GM21825 (cell line): ENCODE measurements at regions not wholly inside any gene's neighbourhood (a gene's known extent, or its start where the extent isn't known, plus 50 kb on each side); places are given as distances from the start of the nearest gene placed in this dataset.

Experiments
- ATAC-seq: cut with Tn5 transposase; IDR thresholded peaks from one replicate; pipeline ENCODE4 v1.9.1; 2021; ENCODE audit warnings: mild to moderate bottlenecking, moderate library complexity; ENCODE audit not compliant: unreplicated experiment

GRCh38 chr10:78184851-78185692 lies 151.4 kb downstream of the RPS24 start:
- no peak for ATAC-seq

- ATAC-seq: no peak
Observed at GRCh38 chr10:78185693-78186055, 152.0 kb downstream of the RPS24 start.

GRCh38 chr10:78186572-78186971 lies 152.9 kb downstream of the RPS24 start:
- ATAC-seq: no peak

- no peak for ATAC-seq
Observed at GRCh38 chr10:78187371-78187770, 153.7 kb downstream of the RPS24 start.

- no peak for ATAC-seq
Observed at GRCh38 chr10:78188446-78188845, 154.8 kb downstream of the RPS24 start.

GRCh38 chr10:78190051-78190825 lies 156.6 kb downstream of the RPS24 start:
- ATAC-seq: no peak

GRCh38 chr10:78191301-78191700 lies 157.6 kb downstream of the RPS24 start:
- no peak for ATAC-seq

GRCh38 chr10:78193189-78193588 lies 159.5 kb downstream of the RPS24 start:
- no peak for ATAC-seq

GRCh38 chr10:78194050-78194449 lies 160.4 kb downstream of the RPS24 start:
- no peak for ATAC-seq

GRCh38 chr10:78194539-78195402 lies 161.1 kb downstream of the RPS24 start:
- no peak for ATAC-seq

GRCh38 chr10:78196396-78196795 lies 162.7 kb downstream of the RPS24 start:
- no peak for ATAC-seq

- ATAC-seq: no peak
Observed at GRCh38 chr10:78196964-78197363, 163.3 kb downstream of the RPS24 start.

- no peak for ATAC-seq
Observed at GRCh38 chr10:78197628-78198272, 164.1 kb downstream of the RPS24 start.

GRCh38 chr10:78199005-78199725 lies 165.5 kb downstream of the RPS24 start:
- ATAC-seq: no peak

GRCh38 chr10:78199759-78200158 lies 166.1 kb downstream of the RPS24 start:
- ATAC-seq: no peak

GRCh38 chr10:78200686-78201085 lies 167.0 kb downstream of the RPS24 start:
- no peak for ATAC-seq

GRCh38 chr10:78202386-78202785 lies 168.7 kb downstream of the RPS24 start:
- no peak for ATAC-seq

- ATAC-seq: no peak
Observed at GRCh38 chr10:78203915-78204818, 170.5 kb downstream of the RPS24 start.

GRCh38 chr10:78205457-78206016 lies 171.9 kb downstream of the RPS24 start:
- no peak for ATAC-seq
